Mammary epithelial cell (primary cell): ENCODE measurements at regions not wholly inside any gene's neighbourhood (a gene's known extent, or its start where the extent isn't known, plus 50 kb on each side); places are given as distances from the start of the nearest gene placed in this dataset.
"Not testable (repeated sequence)": the region's sequence is repeated elsewhere in the genome, so short reads cannot be mapped to it uniquely, and the experiment has no call there.

Source experiments
- EZH2 ChIP-seq: IDR thresholded peaks from 2 replicates; pipeline ENCODE4 v1.6.1; 2012; ENCODE audit warnings: low read length, inconsistent platforms, borderline replicate concordance
- TF ChIP-seq, protein P1 (sequence below), 2 donors: IDR thresholded peaks in 1 of 2; conservative IDR thresholded peaks in 1 of 2; 2 replicates each; pipeline ENCODE4 v1.5.1; 2011 to 2012; ENCODE audit warnings: inconsistent platforms in 2 of 2, low read length in 2 of 2, mild to moderate bottlenecking in 2 of 2, control low read depth in 1 of 2, low read depth in 1 of 2; ENCODE audit not compliant: insufficient read depth in 1 of 2; ENCODE audit errors: extremely low read depth in 1 of 2

DNA sequence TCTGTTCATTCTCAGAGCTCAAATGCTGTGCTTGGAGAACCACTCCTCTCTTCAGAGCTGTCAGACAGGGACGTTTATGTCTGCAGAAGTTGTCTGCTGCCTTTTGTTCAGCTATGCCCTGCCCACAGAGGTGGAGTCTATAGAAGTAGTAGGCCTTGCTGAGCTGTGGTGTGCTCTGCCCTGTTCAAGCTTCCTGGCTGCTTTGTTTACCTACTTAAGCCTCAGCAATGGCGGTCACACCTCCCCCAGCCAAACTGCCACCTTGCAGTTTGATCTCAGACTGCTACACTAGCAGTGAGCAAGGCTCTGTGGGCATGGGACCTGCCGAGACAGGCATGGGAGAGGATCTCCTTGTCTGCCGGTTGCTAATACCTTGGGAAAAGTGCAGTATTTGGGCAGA lies 59.7 kb upstream of the HGF start:
- TF ChIP-seq, protein P1, sequence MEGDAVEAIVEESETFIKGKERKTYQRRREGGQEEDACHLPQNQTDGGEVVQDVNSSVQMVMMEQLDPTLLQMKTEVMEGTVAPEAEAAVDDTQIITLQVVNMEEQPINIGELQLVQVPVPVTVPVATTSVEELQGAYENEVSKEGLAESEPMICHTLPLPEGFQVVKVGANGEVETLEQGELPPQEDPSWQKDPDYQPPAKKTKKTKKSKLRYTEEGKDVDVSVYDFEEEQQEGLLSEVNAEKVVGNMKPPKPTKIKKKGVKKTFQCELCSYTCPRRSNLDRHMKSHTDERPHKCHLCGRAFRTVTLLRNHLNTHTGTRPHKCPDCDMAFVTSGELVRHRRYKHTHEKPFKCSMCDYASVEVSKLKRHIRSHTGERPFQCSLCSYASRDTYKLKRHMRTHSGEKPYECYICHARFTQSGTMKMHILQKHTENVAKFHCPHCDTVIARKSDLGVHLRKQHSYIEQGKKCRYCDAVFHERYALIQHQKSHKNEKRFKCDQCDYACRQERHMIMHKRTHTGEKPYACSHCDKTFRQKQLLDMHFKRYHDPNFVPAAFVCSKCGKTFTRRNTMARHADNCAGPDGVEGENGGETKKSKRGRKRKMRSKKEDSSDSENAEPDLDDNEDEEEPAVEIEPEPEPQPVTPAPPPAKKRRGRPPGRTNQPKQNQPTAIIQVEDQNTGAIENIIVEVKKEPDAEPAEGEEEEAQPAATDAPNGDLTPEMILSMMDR (conservative IDR thresholded peaks at IDR 0.05 in 1 of 2, IDR thresholded peaks at IDR 0.05 in 1 of 2; ENCODE audit: extremely low read depth in 1 of 2, insufficient read depth in 1 of 2, low read depth in 1 of 2, low read length in 2 of 2): not testable (repeated sequence)
- not testable (repeated sequence) for TF ChIP-seq EZH2
